ENCODE measurements at regions not wholly inside any gene's neighbourhood (a gene's known extent, or its start where the extent isn't known, plus 50 kb on each side); places are given as distances from the start of the nearest gene placed in this dataset.
"Not testable (repeated sequence)": the region's sequence is repeated elsewhere in the genome, so short reads cannot be mapped to it uniquely, and the experiment has no call there.

GRCh38 chr21:28332796-28333195 is 659.9 kb downstream of the LTN1 start:
- no peak for DNase-seq

GRCh38 chr21:28325618-28326017 is 667.1 kb downstream of the LTN1 start:
- no peak for DNase-seq

GRCh38 chr21:28324690-28325089 is 668.0 kb downstream of the LTN1 start:
- DNase-seq = no peak

DNA sequence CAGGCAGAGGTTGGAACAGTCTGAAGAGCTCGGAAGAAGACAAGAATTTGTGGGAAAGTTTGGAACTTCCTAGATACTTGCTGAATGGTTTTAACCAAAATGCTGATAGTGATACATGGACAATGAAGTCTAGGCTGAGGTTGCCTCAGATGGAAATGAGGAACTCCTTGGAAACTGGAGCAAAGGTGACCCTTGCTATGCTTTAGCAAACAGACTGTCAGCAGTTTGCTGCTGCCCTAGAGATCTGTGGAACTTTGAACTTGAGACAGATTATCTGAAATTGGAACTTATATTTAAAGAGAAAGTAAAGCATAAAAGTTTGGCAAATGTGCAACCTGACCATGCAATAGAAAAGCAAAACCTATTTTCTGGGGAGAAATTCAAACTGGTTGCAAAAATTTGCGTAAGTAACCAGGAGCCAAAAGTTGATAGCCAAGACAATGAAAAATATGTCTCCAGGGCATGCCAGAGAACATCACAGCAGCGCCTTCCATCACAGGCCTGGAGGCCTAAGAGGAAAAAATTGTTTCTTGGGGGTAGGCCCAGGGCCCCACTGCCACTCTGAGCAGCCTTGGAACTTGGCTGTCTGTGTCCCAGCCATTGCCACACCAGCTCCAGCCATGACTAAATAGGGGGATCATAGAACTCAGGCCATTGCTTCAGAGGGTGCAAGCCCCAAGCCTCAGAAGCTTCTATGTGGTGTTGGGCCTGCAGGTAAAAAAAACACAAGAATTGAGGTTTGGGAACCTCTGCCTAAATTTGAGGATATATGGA is 675.3 kb downstream of the LTN1 start:
- no peak for DNase-seq

DNA sequence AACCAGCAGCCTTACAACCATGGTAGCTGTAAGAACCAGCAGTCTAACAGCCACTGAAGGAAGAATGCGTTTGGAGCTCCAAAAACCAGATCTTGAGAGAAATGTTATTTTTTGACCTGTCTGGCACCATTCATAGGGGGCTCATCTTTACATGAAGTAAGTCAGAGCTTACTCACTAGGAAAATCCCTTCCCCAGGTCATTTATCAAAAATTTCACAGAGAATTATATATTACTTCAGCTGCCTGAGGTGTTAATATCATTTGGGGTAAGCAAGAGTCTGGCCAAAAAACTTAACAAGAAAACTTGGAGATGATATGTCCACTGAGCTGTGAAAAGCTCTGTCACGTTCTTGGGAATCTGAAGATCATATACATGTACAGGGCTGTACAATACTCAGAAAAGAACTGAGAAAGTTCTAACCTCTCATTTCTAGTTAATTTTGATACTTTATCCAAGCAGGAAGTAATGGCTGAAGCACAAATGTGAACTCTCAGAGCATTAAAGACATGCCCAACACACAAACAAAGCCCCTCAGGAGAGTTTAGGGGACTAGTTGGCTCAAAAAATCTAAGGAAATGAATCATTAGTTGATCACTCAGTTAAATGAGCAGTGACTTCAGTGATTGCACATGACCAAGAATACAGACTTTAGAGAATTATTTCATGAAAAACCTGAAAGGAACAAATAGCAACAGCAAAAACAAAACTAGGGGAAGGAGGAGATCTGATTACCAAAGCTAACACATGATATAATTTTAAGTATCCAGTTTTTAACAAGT is 681.1 kb downstream of the LTN1 start:
- DNase-seq = no peak

DNA sequence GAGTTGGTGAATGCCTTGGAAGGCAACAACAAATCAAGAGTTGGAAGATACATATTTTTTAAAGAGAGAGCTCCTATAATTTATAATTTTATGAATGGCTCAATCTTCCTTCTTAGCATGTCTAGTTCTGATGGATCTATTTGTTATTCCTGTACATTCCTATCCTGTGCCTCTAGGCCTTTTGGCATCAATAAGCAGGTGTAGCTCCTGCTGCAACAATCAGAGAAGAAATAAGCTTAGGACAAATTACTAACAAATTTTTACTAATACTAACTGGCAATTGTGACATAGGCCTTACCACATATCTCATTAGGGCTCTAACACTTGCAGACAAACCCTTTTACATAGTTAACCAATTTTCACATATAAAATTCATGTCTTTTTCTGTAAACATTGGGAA is 682.0 kb downstream of the LTN1 start:
- DNase-seq = no peak

- no peak for DNase-seq
Observed at GRCh38 chr21:28310171-28310685, 682.4 kb downstream of the LTN1 start.

GRCh38 chr21:28309596-28309995 is 683.1 kb downstream of the LTN1 start:
- DNase-seq = no peak

- no peak for DNase-seq
Observed at GRCh38 chr21:28308516-28308915, 684.2 kb downstream of the LTN1 start.

GRCh38 chr21:28299946-28300345 is 692.7 kb downstream of the LTN1 start:
- no peak for DNase-seq

- no peak for DNase-seq
Observed at GRCh38 chr21:28298251-28298672, 694.4 kb downstream of the LTN1 start.

DNA sequence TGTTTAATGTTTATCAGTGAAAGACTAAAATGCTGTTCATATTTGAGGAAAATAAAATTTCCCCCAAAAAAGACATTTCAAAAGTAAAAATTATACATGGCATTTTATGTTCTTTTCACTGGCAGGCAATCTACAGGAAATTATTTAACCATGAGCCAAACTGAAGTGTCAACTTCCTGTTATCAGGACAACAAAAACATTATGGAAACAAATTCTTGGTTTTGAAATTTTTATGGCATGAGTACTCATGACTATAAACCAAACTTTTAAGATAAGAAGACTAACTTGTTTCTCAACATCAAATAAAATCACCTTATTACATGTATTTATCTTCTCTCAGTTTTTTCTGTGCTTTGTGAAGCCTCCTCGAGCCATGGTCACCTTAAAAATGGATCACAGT is 698.6 kb downstream of the LTN1 start:
- DNase-seq = no peak

DNA sequence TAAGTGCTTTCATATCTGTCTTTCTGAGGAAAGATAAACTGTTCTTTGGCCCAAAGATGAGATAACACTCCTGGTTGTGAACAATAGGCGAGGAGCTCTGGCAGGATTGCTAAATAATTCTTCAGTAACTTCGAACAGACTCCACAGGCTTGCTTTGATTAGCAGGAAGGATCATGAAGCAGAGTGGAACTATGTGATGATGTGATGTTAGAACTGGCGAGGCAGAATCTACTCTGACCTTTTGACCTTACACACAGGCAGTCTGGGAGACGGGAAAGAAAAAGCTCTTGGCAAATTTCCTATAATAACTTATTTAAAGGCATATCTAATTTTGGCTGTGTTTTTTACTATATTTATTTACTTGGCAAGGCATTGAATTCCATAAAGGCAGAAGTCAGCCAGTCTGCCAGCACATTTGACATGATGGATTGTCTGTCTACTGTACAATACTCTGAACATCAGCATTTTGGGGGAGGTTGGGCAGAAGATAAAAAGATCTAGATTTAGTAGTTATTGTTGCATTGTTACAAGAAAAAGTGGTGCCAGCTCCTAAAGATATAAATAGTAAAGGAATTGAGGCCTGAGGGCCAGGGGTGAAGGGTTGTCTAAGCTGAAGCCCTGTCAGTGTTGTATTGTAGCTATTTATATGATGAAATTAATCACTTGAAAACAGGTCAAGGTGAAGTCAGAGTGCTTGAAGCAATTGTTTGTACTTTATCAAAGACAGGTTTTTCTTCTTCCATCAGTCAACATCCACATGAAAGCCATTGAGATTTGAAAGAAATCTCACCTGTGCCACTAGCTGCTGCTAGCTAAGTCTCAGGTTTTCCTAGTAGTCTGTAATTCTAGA is 708.8 kb downstream of the LTN1 start:
- no peak for DNase-seq

- no peak for DNase-seq
Observed at GRCh38 chr21:28282833-28283232, 709.8 kb downstream of the LTN1 start.

DNA sequence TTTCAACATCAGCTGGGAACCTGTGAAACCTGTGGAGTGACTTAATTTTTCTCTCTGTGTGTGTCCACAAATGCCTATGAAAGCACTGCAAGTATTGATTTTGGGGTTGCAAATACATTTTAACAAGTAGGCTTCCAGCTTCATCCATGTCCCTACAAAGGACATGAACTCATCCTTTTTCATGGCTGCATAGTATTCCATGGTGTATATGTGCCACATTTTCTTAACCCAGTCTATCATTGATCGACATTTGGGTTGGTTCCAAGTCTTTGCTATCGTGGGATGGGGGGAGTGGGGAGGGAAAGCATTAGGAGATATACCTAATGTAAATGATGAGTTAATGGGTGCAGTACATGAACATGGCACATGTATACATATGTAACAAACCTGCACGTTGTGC is 711.3 kb downstream of the LTN1 start:
- DNase-seq = not testable (repeated sequence)

GRCh38 chr21:28280611-28281010 is 712.1 kb downstream of the LTN1 start:
- DNase-seq = no peak

DNA sequence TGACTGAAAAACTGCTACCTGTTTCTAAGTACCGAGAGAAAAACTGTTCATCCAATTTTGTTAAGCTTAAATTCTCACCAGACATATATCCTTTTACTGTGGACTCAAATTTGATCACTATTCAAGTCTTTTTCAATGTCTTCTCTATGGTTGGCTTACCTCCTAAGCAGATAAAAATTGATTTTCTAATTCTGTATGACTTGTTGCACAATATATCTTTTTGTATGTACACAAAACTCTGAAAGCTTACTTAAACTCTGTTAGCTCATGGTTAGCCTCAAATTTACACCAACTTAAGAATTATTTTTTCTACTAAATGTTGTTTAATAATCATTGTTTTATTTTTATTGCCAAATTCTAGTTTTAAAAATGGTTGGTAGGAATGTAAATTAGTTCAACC is 715.4 kb downstream of the LTN1 start:
- DNase-seq = no peak

DNA sequence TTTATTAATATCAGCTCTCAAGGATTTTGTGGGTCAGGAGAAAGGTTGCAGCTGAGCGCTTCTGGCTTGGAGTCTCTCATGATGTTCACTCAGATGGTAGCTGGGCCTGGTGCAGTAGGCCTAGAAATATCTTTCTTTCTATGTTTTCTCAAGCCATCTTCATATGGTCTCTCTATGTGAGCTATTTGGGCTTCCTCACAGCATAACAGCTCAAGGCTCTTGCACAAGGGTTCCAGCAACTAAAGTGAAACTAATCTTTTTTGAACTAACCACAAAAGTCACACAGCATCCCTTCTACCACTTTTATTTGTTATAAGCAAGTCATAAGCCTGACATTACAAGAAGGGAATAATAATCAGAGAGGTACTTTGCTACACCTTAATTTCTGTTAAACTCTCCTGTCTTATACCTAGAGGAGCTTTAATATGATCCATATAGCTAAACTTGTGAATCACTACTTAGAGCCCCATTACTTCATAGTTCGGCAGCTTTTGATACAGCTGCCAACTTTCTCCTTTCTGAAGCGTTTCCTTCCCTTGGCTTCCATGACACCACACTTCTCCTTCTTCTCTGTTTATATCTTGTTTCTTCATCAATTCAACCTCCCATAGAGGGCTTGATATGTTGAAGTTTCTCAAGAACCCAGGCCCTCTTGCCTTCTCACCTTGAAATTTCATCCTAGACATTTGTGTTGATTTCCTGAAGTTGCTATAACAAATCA is 720.2 kb downstream of the LTN1 start:
- DNase-seq = no peak

DNA sequence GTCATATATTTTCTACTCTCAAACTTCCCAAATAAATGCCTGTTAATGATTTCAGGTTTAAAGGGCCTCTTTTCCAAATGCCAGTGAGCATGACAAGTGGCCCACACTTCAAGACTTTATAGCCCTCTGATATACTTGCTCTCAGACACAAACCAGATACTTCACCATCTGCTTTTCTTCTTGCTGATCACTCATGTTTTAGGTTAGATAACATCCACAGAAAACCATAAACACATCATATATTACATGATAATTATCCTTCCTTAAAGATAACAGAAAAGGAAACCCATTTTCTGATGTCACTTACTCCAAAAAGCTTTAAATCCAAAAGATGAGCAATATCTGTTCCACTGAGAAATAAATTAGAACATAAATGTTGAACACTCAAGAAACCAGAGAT is 723.5 kb downstream of the LTN1 start:
- no peak for DNase-seq

- DNase-seq = no peak
Observed at GRCh38 chr21:28268685-28269084, 724.0 kb downstream of the LTN1 start.

- no peak for DNase-seq
Observed at GRCh38 chr21:28267449-28267848, 725.2 kb downstream of the LTN1 start.

- no peak for DNase-seq
Observed at GRCh38 chr21:28266061-28266460, 726.6 kb downstream of the LTN1 start.

- no peak for DNase-seq
Observed at GRCh38 chr21:28263974-28264373, 728.7 kb downstream of the LTN1 start.
